ENCODE measurements at regions not wholly inside any gene's neighbourhood (a gene's known extent, or its start where the extent isn't known, plus 50 kb on each side); places are given as distances from the start of the nearest gene placed in this dataset.

- DNase-seq (ENCODE audit: low read depth) = no peak
- no peak overlapping the region for H3K4me3 ChIP-seq (ENCODE audit: low read depth, low read length)
- TF ChIP-seq, protein P1, sequence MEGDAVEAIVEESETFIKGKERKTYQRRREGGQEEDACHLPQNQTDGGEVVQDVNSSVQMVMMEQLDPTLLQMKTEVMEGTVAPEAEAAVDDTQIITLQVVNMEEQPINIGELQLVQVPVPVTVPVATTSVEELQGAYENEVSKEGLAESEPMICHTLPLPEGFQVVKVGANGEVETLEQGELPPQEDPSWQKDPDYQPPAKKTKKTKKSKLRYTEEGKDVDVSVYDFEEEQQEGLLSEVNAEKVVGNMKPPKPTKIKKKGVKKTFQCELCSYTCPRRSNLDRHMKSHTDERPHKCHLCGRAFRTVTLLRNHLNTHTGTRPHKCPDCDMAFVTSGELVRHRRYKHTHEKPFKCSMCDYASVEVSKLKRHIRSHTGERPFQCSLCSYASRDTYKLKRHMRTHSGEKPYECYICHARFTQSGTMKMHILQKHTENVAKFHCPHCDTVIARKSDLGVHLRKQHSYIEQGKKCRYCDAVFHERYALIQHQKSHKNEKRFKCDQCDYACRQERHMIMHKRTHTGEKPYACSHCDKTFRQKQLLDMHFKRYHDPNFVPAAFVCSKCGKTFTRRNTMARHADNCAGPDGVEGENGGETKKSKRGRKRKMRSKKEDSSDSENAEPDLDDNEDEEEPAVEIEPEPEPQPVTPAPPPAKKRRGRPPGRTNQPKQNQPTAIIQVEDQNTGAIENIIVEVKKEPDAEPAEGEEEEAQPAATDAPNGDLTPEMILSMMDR (IDR thresholded peaks at IDR 0.05; ENCODE audit: control insufficient read depth, extremely low read depth, insufficient read depth) = no peak
Measured at GRCh38 chrX:40320819-40321218, 223.1 kb upstream of the BCOR start.

DNA sequence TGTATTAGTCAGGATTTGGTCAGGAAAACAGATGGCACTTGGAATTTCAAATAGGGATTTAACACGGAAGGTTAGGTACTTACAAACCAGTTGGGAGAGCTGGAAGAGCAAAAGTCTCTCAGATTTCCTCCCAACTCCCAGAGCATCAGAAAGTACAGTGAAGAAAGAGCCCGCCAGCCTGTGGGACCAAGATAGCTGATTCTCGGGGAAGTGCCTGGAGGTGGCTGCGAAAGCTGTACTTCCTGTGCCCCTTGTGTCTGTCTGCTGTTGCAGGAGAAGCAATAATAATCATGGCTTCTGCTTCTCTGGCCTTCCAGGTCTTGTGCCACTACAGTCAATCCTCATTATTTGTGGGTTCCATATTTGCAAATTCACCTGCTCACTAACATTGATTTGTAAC is 221.0 kb upstream of the BCOR start:
- TF ChIP-seq, protein P1 (IDR thresholded peaks at IDR 0.05; ENCODE audit: control insufficient read depth, extremely low read depth, insufficient read depth) = no peak
- no peak for DNase-seq (ENCODE audit: low read depth)
- no peak overlapping the region for H3K4me3 ChIP-seq (ENCODE audit: low read depth, low read length)

- no peak for DNase-seq (ENCODE audit: low read depth)
- TF ChIP-seq, protein P1 (IDR thresholded peaks at IDR 0.05; ENCODE audit: control insufficient read depth, extremely low read depth, insufficient read depth) = no peak
- no peak overlapping the region for H3K4me3 ChIP-seq (ENCODE audit: low read depth, low read length)
Measured at GRCh38 chrX:40318076-40318475, 220.3 kb upstream of the BCOR start.

DNA sequence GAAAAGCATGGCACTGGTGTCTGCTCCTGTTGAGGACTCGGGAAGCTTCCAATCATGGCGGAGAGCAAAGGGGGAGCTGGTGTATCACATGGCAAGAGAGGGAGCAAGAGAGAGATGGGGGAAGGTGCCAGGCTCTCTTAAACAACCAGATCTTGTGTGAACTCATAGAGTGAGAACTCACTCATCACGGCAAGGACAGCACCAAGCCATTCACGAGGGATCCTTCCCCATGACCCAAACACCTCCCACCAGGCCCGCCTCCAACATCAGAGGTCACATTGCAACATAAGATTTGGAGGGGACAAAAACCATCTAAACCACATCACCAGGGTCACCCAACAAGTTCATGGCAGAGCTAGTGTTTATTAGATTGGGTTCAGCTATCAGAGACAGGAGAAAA is 218.7 kb upstream of the BCOR start:
- no peak overlapping the region for H3K4me3 ChIP-seq (ENCODE audit: low read depth, low read length)
- DNase-seq (ENCODE audit: low read depth) = no peak
- TF ChIP-seq, protein P1 (IDR thresholded peaks at IDR 0.05; ENCODE audit: control insufficient read depth, extremely low read depth, insufficient read depth) = no peak

DNA sequence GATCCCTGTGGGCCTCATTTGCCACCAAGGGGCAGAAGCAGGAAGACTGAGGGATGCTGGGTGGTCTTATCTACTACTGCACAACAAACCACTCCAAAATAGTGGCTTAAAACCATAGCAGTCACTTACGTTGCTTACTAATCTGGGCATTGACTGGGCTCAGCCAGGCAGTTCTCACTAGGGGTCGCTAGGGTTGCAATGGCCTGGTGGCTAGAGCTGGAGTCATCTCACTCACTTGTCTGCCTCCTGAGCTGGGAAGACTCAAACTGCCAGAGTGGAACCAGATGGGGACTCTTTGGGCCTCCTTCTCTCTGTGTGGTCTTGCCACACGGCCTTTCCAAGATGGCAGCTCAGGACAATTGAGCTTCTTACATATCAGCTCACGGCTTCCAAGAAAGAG is 216.3 kb upstream of the BCOR start:
- DNase-seq (ENCODE audit: low read depth) = no peak
- TF ChIP-seq, protein P1 (IDR thresholded peaks at IDR 0.05; ENCODE audit: control insufficient read depth, extremely low read depth, insufficient read depth) = no peak
- H3K4me3 ChIP-seq (ENCODE audit: low read depth, low read length) = no peak overlapping the region

DNA sequence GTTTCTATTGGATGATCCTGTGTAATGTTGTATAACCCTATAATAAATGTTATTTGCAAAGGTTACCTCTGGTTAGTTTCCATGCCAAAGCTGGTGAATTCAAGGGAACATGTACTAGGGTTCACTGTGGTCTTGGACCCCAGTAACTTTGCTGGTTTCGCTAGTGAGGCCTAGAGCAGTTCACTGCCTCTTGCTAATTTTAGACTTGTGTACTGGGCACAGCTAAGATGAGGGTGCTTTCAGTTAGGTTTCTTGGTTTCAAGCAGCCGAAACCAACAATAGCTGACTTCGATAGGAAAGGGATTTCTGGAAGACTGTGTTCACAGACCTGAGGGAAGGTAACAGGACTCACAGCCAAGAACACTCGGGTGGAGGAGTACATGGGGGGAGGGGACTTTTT is 215.5 kb upstream of the BCOR start:
- DNase-seq (ENCODE audit: low read depth) = no peak
- H3K4me3 ChIP-seq (ENCODE audit: low read depth, low read length) = no peak overlapping the region
- TF ChIP-seq, protein P1 (IDR thresholded peaks at IDR 0.05; ENCODE audit: control insufficient read depth, extremely low read depth, insufficient read depth) = no peak

GRCh38 chrX:40310447-40310846 is 212.7 kb upstream of the BCOR start:
- no peak for DNase-seq (ENCODE audit: low read depth)
- TF ChIP-seq, protein P1 (IDR thresholded peaks at IDR 0.05; ENCODE audit: control insufficient read depth, extremely low read depth, insufficient read depth) = no peak
- no peak overlapping the region for H3K4me3 ChIP-seq (ENCODE audit: low read depth, low read length)
